Keratinocyte (primary cell): ENCODE measurements at regions not wholly inside any gene's neighbourhood (a gene's known extent, or its start where the extent isn't known, plus 50 kb on each side); places are given as distances from the start of the nearest gene placed in this dataset.

ENCODE experiments used
- DNase-seq: peaks from one replicate; pipeline ENCODE4 v3.0.0-alpha.2; 2011; ENCODE audit warnings: low read depth, missing footprints, low spot score
- FAIRE-seq: peaks from 2 replicates; lab custom pipeline; 2011; peaks lifted over from hg19 to GRCh38; lab: Jason Lieb, UNC
- H2AFZ ChIP-seq: 2 replicates; pipeline ENCODE4 v1.6.0; 2012; ENCODE audit warnings: low read length, control low read depth, inconsistent platforms; ENCODE audit not compliant: control insufficient read depth
- H3K27ac ChIP-seq: 2 replicates; pipeline ENCODE4 v1.5.1; 2011; ENCODE audit warnings: low read length; ENCODE audit not compliant: control insufficient read depth, insufficient read depth
- H3K27me3 ChIP-seq: 3 replicates; pipeline ENCODE4 v1.6.0; 2011; ENCODE audit warnings: low read length; ENCODE audit not compliant: control insufficient read depth, insufficient read depth; ENCODE audit errors: extremely low read depth
- H3K36me3 ChIP-seq, 2 experiments: 2 replicates in 1 of 2; 3 replicates in 1 of 2; pipeline ENCODE4 v1.5.1; 2011; ENCODE audit warnings: low read length in 2 of 2, mild to moderate bottlenecking in 1 of 2; ENCODE audit not compliant: control insufficient read depth in 2 of 2, insufficient read depth in 2 of 2; ENCODE audit errors: extremely low read depth in 1 of 2
- H3K4me1 ChIP-seq: 3 replicates; pipeline ENCODE4 v1.5.1; 2011; ENCODE audit warnings: low read length; ENCODE audit not compliant: control insufficient read depth, insufficient read depth; ENCODE audit errors: extremely low read depth
- H3K4me2 ChIP-seq: 3 replicates; pipeline ENCODE4 v1.6.0; 2011; ENCODE audit warnings: low read depth, low read length; ENCODE audit not compliant: control insufficient read depth, insufficient read depth; ENCODE audit errors: extremely low read depth
- H3K4me3 ChIP-seq, 3 experiments: fragments of 200-600 bp in 1 of 3; sonication (generic) in 1 of 3; 2 replicates in 2 of 3; 3 replicates in 1 of 3; pipeline ENCODE4 v1.5.1; 2011 to 2016; ENCODE audit warnings: low read length in 3 of 3, mild to moderate bottlenecking in 3 of 3, control low read depth in 2 of 3, inconsistent platforms in 1 of 3, low read depth in 1 of 3, mixed read lengths in 1 of 3, mixed run types in 1 of 3, moderate library complexity in 1 of 3; ENCODE audit not compliant: control insufficient read depth in 2 of 3, insufficient read depth in 2 of 3; ENCODE audit errors: extremely low read depth in 1 of 3
- H3K79me2 ChIP-seq: 2 replicates; pipeline ENCODE4 v1.6.0; 2012; ENCODE audit warnings: low read length; ENCODE audit not compliant: control insufficient read depth, insufficient read depth
- H3K9ac ChIP-seq: 3 replicates; pipeline ENCODE4 v1.6.0; 2011; ENCODE audit warnings: low read length; ENCODE audit not compliant: control insufficient read depth, insufficient read depth; ENCODE audit errors: extremely low read depth
- H3K9me1 ChIP-seq: 3 replicates; pipeline ENCODE4 v1.6.0; 2011; ENCODE audit warnings: low read length; ENCODE audit not compliant: control insufficient read depth, insufficient read depth; ENCODE audit errors: extremely low read depth
- H3K9me3 ChIP-seq: 2 replicates; pipeline ENCODE4 v1.5.1; 2012; ENCODE audit warnings: low read depth, low read length; ENCODE audit not compliant: control insufficient read depth
- H4K20me1 ChIP-seq: 3 replicates; pipeline ENCODE4 v1.6.0; 2011; ENCODE audit warnings: low read length; ENCODE audit not compliant: control insufficient read depth, insufficient read depth; ENCODE audit errors: extremely low read depth
- CTCF ChIP-seq, 3 experiments: IDR thresholded peaks in 1 of 3; conservative IDR thresholded peaks in 1 of 3; optimal IDR thresholded peaks in 1 of 3; 2 replicates in 2 of 3; 3 replicates in 1 of 3; pipeline versions ENCODE3 to v1.5.1; 2011; ENCODE audit warnings: low read length in 3 of 3, mild to moderate bottlenecking in 3 of 3, moderate library complexity in 2 of 3, control low read depth in 1 of 3, inconsistent platforms in 1 of 3; ENCODE audit not compliant: insufficient read depth in 2 of 3; ENCODE audit errors: extremely low read depth in 1 of 3
- EZH2 ChIP-seq: IDR thresholded peaks from one replicate; pipeline ENCODE4 v1.6.1; 2012; ENCODE audit warnings: inconsistent platforms, mild to moderate bottlenecking, low read length, moderate library complexity
- dilution Hi-C: fragments of 300-500 bp; cut with MboI; formaldehyde crosslinking; loops from one replicate; pipeline ENCODE4 v1.7.0; 2020; ENCODE audit warnings: low sequenced_read_pairs; ENCODE audit not compliant: extremely low pct_ligation_motif_present

- H3K9me1 ChIP-seq, result no peaks in the 10 kb centered on the region
- FAIRE-seq (peak; percentile 79), DNase-seq (no peak)
- H3K4me2 ChIP-seq, result no peak overlapping the region
- no peak overlapping the region for H2AFZ ChIP-seq
- no peaks in the 10 kb centered on the region for H4K20me1 ChIP-seq
- H3K79me2 ChIP-seq, result no peaks in the 10 kb centered on the region
- H3K36me3 ChIP-seq, result no peaks in the 10 kb centered on the region
- peaks cover 3% of the 10 kb centered on the region for H3K4me1 ChIP-seq
- H3K27me3 ChIP-seq, result no peaks in the 10 kb centered on the region
- H3K9ac ChIP-seq, result no peak overlapping the region
- H3K9me3 ChIP-seq, result no peaks in the 10 kb centered on the region
- H3K27ac ChIP-seq, result no peak overlapping the region
- peak; percentile 82 to 86 (median 83) for TF ChIP-seq CTCF (optimal IDR thresholded peaks at IDR 0.05 in 1 of 3, IDR thresholded peaks at IDR 0.05 in 1 of 3, conservative IDR thresholded peaks at IDR 0.05 in 1 of 3; ENCODE audit: extremely low read depth in 1 of 3, insufficient read depth in 2 of 3, low read length in 3 of 3)
- no peak for TF ChIP-seq EZH2
- H3K4me3 ChIP-seq, result no peak overlapping the region
- dilution Hi-C loops, result no loop called here
These were observed 218.8 kb upstream of the ADAMTSL1 start for GRCh38 chr9:18255158-18255629.

GRCh38 chr9:18255747-18256146 is 218.2 kb upstream of the ADAMTSL1 start:
- no peaks in the 10 kb centered on the region for H3K9me1 ChIP-seq
- no peaks in the 10 kb centered on the region for H3K27me3 ChIP-seq
- FAIRE-seq, result no peak
- DNase-seq, result no peak
- H3K4me1 ChIP-seq, result peaks cover 3% of the 10 kb centered on the region
- dilution Hi-C loops, result no loop called here
- no peak overlapping the region for H3K4me3 ChIP-seq
- TF ChIP-seq EZH2, result no peak
- no peak for TF ChIP-seq CTCF (optimal IDR thresholded peaks at IDR 0.05 in 1 of 3, IDR thresholded peaks at IDR 0.05 in 1 of 3, conservative IDR thresholded peaks at IDR 0.05 in 1 of 3; ENCODE audit: extremely low read depth in 1 of 3, insufficient read depth in 2 of 3, low read length in 3 of 3)
- H3K79me2 ChIP-seq, result no peaks in the 10 kb centered on the region
- H3K9me3 ChIP-seq, result no peaks in the 10 kb centered on the region
- no peaks in the 10 kb centered on the region for H3K36me3 ChIP-seq
- no peak overlapping the region for H3K4me2 ChIP-seq
- no peak overlapping the region for H3K9ac ChIP-seq
- H3K27ac ChIP-seq, result no peak overlapping the region
- H2AFZ ChIP-seq, result no peak overlapping the region
- H4K20me1 ChIP-seq, result no peaks in the 10 kb centered on the region
